HL-60/S4 (cell line): ENCODE measurements at regions not wholly inside any gene's neighbourhood (a gene's known extent, or its start where the extent isn't known, plus 50 kb on each side); places are given as distances from the start of the nearest gene placed in this dataset.
"Not testable (repeated sequence)": the region's sequence is repeated elsewhere in the genome, so short reads cannot be mapped to it uniquely, and the experiment has no call there.

Source experiments
- in situ Hi-C: fragments of 300-500 bp; cut with MboI; formaldehyde crosslinking; loops from 2 replicates; pipeline ENCODE4 v1.14.3; 2022; ENCODE audit warnings: low sequenced_read_pairs

- in situ Hi-C loops: no loop called here
Observed at GRCh38 chr1:58206749-58207148, 339.8 kb downstream of the OMA1 start.

GRCh38 chr1:58204284-58204683 lies 342.2 kb downstream of the OMA1 start:
- in situ Hi-C loops: no loop called here

GRCh38 chr1:58201492-58202106 lies 344.9 kb downstream of the OMA1 start:
- in situ Hi-C loops: no loop called here

- in situ Hi-C loops: no loop called here
Observed at GRCh38 chr1:58200437-58200836, 346.1 kb downstream of the OMA1 start.

- in situ Hi-C loops: no loop called here
Observed at GRCh38 chr1:58197811-58198210, 348.7 kb downstream of the OMA1 start.

GRCh38 chr1:58190267-58190988 lies 356.1 kb downstream of the OMA1 start:
- in situ Hi-C loops: no loop called here

GRCh38 chr1:58189453-58189852 lies 357.1 kb downstream of the OMA1 start:
- in situ Hi-C loops: no loop called here

- in situ Hi-C loops: no loop called here
Observed at GRCh38 chr1:58183286-58183685, 363.2 kb downstream of the OMA1 start.

GRCh38 chr1:58180537-58180936 lies 366.0 kb downstream of the OMA1 start:
- in situ Hi-C loops: no loop called here

- in situ Hi-C loops: not testable (repeated sequence)
Observed at GRCh38 chr1:58169160-58169559, 377.4 kb downstream of the OMA1 start.

- in situ Hi-C loops: not testable (repeated sequence)
Observed at GRCh38 chr1:58167131-58167530, 379.4 kb downstream of the OMA1 start.

- in situ Hi-C loops: no loop called here
Observed at GRCh38 chr1:58166417-58166816, 380.1 kb downstream of the OMA1 start.

- in situ Hi-C loops: no loop called here
Observed at GRCh38 chr1:58165073-58165472, 381.5 kb downstream of the OMA1 start.

- in situ Hi-C loops: no loop called here
Observed at GRCh38 chr1:58162952-58163550, 383.5 kb downstream of the OMA1 start.

GRCh38 chr1:58159434-58159830 lies 387.1 kb downstream of the OMA1 start:
- in situ Hi-C loops: no loop called here

GRCh38 chr1:58158506-58159433 lies 387.8 kb downstream of the OMA1 start:
- in situ Hi-C loops: no loop called here

- in situ Hi-C loops: no loop called here
Observed at GRCh38 chr1:58158016-58158415, 388.5 kb downstream of the OMA1 start.

- in situ Hi-C loops: no loop called here
Observed at GRCh38 chr1:58157256-58157655, 389.3 kb downstream of the OMA1 start.

GRCh38 chr1:58156831-58157230 lies 389.7 kb downstream of the OMA1 start:
- in situ Hi-C loops: no loop called here

- in situ Hi-C loops: no loop called here
Observed at GRCh38 chr1:58156124-58156468, 390.4 kb downstream of the OMA1 start.

GRCh38 chr1:58155418-58156123 lies 391.0 kb downstream of the OMA1 start:
- in situ Hi-C loops: no loop called here
